ENCODE measurements at regions not wholly inside any gene's neighbourhood (a gene's known extent, or its start where the extent isn't known, plus 50 kb on each side); places are given as distances from the start of the nearest gene placed in this dataset.

DNA sequence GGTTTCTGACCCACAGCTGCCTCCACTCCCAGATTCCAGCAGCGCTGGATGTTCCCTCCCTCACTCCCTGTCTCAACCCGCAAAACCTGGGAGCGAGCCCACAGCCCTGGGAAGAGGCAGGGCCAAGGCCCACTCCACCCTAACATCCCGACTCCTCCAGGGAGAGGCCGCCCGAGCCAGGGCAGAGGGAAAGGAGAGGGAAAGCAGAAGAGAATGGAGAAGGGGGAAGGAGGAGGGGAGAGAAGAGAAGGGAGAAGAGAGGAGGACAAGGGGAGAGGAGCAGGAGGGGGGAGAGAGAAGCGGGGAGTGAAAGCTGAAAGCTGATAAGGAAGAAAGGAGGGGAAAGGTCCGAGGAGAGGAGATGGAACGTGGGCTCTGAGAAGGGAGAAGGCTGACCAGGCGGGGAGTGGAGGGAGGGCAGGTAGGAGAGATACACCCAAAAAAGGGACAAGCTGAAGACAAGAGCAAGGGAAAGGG, 120.2 kb upstream of the PJA1 start:
- Mint-ChIP-seq H3K27me3 (ENCODE audit: low read depth) (peaks cover 94% of the 10 kb centered on the region), H3K36me3 (ENCODE audit: insufficient read depth in 1 of 3, low read depth in 3 of 3) (peaks cover 0 to 3% (median 0%) of the 10 kb centered on the region in 3 experiments; a peak in 1 of 7 replicates), H3K4me3 (peak overlapping the region; percentile 41 to 75), H3K4me1 (peaks cover 6 to 23% of the 10 kb centered on the region in 2 experiments), H3K9me3 (peaks cover 76 to 85% of the 10 kb centered on the region in 2 experiments), H3K27ac (no peak overlapping the region)
- Histone ChIP-seq H2AFZ (ENCODE audit: low read length) (no peak overlapping the region), H2BK15ac (ENCODE audit: low read depth, low read length) (no peak overlapping the region), H3K9ac (ENCODE audit: extremely low read depth, insufficient read length, low read length) (no peak overlapping the region), H2BK120ac (ENCODE audit: low read depth, low read length, poor library complexity, severe bottlenecking) (no peak overlapping the region), H4K20me1 (ENCODE audit: control insufficient read depth, insufficient read depth, insufficient read length) (no peaks in the 10 kb centered on the region), H3K23me2 (ENCODE audit: insufficient read length, low read depth, low read length, poor library complexity, severe bottlenecking) (no peaks in the 10 kb centered on the region), H2AK5ac (ENCODE audit: insufficient read length, low read length) (no peak overlapping the region), H2BK5ac (ENCODE audit: insufficient read length, low read length) (no peak overlapping the region), H3K14ac (ENCODE audit: insufficient read depth, low read length) (no peak overlapping the region), H4K8ac (replicated peaks; ENCODE audit: insufficient read length, low read depth, low read length) (no peak overlapping the region), H4K91ac (ENCODE audit: insufficient read length, low read depth, low read length) (no peak overlapping the region), H2BK12ac (ENCODE audit: insufficient read length, low read depth, low read length) (no peak overlapping the region), H4K5ac (ENCODE audit: insufficient read length, low read depth, low read length) (no peak overlapping the region), H3K18ac (ENCODE audit: insufficient read length, low read depth, low read length) (no peak overlapping the region), H3K56ac (ENCODE audit: insufficient read length, low read depth, low read length) (no peak overlapping the region), H3T11ph (ENCODE audit: low read length) (no peak overlapping the region), H3K27ac (ENCODE audit: insufficient read length, low read depth, low read length) (no peak overlapping the region), H3K79me1 (ENCODE audit: insufficient read depth, low read depth, low read length, poor library complexity, severe bottlenecking) (no peaks in the 10 kb centered on the region), H3K4me2 (ENCODE audit: insufficient read depth, insufficient read length, low read length) (peak overlapping the region; percentile 46), H3K23ac (ENCODE audit: insufficient read length, low read depth, low read length) (no peak overlapping the region), H3K79me2 (ENCODE audit: insufficient read depth, low read length) (no peaks in the 10 kb centered on the region), H3K9me3 (ENCODE audit: control insufficient read depth, low read depth, low read length) (peaks cover 7% of the 10 kb centered on the region), H3K27me3 (ENCODE audit: insufficient read depth, low read length) (peaks cover 28% of the 10 kb centered on the region), H3K4me1 (ENCODE audit: insufficient read depth, low read length) (no peaks in the 10 kb centered on the region), H2BK20ac (ENCODE audit: low read depth, low read length, poor library complexity, severe bottlenecking) (no peak overlapping the region), H3K4ac (ENCODE audit: low read depth, low read length) (no peak overlapping the region)
- WGBS (ENCODE audit: extremely low coverage, insufficient read length, low lambda C conversion rate) = no CpG with 5 or more reads among the region's 10 CpGs
- no peak for DNase-seq
- TF ChIP-seq, protein P1, sequence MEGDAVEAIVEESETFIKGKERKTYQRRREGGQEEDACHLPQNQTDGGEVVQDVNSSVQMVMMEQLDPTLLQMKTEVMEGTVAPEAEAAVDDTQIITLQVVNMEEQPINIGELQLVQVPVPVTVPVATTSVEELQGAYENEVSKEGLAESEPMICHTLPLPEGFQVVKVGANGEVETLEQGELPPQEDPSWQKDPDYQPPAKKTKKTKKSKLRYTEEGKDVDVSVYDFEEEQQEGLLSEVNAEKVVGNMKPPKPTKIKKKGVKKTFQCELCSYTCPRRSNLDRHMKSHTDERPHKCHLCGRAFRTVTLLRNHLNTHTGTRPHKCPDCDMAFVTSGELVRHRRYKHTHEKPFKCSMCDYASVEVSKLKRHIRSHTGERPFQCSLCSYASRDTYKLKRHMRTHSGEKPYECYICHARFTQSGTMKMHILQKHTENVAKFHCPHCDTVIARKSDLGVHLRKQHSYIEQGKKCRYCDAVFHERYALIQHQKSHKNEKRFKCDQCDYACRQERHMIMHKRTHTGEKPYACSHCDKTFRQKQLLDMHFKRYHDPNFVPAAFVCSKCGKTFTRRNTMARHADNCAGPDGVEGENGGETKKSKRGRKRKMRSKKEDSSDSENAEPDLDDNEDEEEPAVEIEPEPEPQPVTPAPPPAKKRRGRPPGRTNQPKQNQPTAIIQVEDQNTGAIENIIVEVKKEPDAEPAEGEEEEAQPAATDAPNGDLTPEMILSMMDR (conservative IDR thresholded peaks at IDR 0.05) = no peak
